ENCODE measurements at regions not wholly inside any gene's neighbourhood (a gene's known extent, or its start where the extent isn't known, plus 50 kb on each side); places are given as distances from the start of the nearest gene placed in this dataset.
"Not testable (repeated sequence)": the region's sequence is repeated elsewhere in the genome, so short reads cannot be mapped to it uniquely, and the experiment has no call there.

DNA sequence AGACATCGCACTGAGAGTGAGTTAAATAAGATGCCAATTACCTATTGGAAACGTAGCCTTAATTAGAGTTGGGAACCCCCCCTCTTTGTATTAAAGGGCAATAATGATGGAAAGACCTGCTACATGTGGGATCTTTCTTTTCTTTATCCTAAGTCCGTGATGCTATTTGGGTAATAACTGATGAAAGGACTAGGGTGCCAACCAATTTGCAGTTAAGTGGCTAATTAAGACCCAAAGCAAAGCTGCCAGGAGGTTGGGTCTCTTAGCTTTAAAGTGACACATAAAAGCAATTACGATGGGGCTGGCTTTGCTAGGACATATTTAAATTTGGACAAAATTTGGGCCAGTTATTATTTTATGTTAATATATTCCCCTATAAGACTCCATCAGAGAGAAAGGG lies 728.8 kb downstream of the NR2F1-AS1 start:
- no peak for DNase-seq

DNA sequence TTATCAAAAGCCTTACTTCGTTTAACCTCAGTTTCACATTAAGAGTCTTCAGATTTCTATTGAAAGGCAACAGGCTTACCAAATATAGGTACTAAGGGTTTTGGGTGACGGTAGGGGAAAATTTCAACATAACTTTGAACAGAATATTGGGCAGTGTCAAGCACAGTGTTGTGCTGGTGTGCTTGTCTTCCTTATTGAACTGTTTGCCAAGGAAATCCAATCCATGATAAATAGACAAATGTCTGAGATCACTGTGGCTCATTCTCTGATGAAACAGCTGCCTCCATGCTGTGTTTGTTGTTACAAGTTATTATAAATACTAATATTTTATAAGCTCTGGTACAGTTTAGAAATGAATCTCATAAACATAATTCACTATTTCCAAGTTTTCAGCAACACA lies 730.1 kb downstream of the NR2F1-AS1 start:
- DNase-seq: no peak

DNA sequence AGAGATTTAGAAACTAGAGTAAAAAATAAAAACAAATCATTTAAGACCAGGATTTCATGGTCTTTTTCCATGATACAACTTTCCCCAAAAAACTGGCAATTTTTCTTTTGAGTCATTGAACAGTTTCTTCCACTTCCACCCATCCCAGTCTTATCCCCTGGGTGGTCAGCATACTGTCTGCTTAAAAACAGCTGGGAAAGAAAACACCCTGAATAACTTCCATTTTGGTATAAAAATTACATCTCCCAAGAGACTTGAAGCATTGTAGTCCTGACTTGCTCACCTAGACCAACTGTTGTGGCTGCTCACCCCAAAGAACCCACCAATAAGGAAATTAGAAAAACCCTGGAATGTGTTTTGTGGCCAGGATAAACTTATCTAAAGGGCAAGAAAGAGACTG lies 731.3 kb downstream of the NR2F1-AS1 start:
- DNase-seq: no peak

DNA sequence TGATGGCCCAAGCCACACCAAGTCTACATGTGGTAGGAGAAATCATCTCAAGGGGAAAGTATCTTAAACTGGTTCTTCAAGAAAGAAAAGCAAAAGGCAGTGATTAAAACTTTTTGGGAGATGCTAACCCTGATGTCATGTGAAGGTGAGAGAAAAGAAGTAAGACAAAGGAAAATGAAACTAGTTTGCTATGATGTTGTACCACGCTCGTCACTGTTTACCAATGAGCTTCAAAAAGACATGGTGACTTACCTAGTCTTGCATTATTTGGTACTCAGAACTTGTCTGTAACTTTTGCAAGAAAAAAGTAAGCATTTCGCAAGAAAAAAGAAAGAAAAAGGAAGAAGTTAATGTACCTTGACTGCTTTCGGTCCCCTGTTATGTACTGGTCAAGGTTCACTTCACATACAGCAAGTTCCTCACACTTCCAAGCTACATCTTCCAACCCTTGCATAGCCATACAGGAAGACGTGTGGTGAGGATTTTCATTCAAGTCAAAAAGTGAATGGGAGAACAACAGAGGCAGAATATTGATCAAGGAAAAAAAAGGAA lies 739.3 kb downstream of the NR2F1-AS1 start:
- DNase-seq: no peak

DNA sequence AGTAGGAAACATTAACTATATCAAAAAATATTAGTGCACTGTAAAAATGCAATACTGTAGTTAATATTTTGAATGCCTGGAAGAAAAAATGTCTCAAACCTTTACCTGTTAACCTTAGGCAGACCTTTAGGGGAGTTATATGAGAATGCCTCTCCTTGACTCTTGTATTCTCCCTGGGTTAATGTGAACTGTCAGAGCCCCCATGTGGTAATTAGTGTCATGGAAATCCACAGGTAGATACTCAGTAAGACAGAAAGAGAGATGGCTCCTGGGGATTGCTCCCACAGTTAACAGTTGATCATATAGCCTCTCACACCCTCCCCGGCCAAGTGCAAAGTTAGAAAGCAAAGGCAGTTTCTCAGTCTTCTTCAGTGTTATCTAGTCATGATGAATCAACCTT lies 742.8 kb downstream of the NR2F1-AS1 start:
- no peak for DNase-seq

DNA sequence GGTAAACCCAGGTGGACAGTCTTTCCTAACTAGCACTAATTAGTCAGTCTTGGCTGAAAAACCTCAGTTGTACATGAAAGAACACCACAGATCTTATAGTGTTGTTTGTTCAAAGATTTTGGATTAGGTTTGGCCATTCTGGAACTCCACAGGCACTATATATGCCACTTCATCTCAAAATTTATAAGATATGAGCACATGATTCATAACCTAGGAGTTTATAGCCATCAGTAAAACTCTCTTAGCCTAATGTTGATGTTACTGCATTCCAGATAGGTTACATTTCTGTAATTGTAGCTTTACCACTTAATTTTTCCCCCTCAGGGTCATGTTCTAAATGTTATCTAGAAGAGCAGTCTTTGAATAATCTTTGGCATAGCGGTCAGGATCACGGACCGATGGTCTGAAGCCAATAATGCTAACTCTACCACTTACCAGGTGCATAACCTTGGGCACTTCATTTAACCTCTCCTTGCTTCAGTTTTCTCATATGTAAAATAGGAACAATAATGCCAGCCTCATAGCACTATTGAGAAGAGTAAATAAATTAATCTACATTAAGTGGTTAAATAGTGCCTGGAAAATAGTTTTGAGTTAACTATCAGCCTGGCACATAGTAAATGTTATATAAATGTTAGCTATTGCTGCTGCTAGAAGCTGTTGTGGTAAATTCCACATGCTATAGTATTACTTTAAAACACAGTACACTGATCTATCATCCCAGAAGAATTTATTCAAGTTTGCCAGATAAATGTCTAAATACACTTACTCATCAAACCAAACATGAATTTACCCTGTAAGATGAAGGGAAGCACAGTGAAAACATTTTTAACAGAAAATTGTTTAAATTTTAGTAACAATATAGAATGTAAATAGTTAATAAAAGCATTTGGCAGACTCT lies 743.9 kb downstream of the NR2F1-AS1 start:
- DNase-seq: no peak

DNA sequence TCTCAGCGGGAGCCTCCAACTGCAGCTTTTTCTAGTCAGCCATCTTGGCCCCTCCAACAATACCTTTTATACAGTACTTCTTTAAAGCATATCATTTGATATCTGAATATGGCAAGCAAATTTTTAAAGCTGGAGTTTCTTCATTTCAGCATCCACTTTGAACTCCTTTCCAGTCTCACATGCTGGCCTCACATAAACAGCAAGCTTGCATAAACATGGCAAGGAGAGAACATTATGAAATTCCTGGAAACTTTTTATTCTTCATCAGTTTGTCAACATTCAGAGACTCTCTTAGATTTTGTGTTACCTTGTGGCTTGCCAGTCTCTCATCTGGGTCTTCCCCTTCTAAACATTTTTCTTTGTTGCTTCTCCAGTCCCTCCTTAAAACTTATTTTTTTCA lies 745.3 kb downstream of the NR2F1-AS1 start:
- DNase-seq: no peak

DNA sequence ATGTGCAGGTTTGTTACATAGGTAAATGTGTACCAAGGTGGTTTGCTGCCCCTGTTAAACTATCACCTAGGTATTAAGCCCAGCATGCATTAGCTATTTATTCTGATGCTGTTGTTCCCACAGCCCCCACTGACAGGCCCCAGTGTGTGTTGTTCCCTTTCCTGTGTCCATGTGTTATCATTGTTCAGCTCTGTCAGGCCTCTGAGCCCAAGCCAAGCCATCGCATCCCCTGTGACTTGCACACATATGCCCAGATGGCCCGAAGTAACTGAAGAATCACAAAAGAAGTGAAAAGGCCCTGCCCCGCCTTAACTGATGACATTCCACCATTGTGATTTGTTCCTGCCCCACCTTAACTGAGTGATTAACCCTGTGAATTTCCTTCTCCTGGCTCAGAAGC lies 757.5 kb downstream of the NR2F1-AS1 start:
- not testable (repeated sequence) for DNase-seq

DNA sequence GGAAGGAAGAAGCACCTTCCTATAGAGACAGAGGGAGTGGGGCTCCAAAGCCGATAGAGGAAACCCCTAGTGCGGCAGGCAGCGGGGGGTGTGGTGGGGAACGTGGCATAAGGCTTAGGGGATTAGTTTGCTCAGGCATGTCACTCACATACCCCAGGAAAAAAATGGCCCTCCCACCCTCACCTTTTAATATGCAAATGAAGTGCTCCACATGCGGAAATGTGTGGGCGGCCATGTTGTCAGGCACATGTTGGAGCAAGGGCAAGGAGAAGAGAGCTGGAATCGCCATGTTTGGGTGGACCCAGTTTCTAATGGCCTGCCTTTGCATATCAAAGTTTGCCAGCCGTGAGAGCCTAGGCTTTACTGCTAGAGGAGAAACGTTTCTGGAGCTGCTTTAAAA lies 758.8 kb downstream of the NR2F1-AS1 start:
- DNase-seq: no peak

DNA sequence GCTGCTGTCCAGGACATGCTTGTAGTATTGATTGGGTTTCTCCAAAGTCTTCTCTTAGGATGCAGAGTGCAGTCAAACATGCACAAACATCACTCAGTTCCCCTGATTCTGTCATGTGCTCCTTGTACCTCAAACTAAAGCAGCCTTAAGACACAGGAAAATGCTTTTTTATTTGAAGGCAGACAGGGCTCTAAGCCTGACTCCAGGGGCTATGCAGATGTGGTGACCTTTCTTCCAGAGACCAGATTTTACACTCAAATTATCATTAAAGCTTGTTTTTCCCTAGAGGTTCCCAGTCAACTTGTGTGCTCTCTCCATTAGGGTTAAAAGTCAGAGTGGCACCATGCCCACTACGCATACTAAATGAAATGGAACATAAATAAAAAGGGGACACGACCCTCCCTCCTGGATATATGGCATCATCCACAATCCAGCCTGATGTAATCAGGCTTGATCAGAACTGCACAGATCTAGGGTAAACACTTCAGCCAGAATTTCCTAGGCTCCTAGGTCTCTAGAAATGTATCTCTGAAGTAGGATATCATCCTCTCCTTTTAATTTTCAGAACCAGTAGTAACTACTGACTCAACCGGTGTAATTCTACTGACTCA lies 771.1 kb downstream of the NR2F1-AS1 start:
- DNase-seq: no peak

DNA sequence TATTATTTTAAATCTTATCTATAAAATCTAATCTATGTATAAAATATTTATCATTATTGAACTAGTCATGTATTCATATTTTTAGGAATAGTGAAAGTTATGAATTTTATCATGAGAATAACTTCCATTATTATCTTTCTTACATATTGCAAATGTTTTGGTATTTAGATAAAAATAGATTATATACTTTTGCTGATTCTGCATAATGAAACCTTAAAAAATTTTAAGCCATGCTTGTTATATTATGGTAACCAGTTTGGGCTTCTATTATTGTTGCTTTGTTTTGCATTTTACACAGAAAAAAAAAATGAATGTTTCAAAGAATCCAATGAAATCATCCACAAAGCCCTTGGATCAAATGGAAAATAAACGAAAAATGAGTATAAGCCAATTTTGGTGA lies 772.5 kb downstream of the NR2F1-AS1 start:
- no peak for DNase-seq

DNA sequence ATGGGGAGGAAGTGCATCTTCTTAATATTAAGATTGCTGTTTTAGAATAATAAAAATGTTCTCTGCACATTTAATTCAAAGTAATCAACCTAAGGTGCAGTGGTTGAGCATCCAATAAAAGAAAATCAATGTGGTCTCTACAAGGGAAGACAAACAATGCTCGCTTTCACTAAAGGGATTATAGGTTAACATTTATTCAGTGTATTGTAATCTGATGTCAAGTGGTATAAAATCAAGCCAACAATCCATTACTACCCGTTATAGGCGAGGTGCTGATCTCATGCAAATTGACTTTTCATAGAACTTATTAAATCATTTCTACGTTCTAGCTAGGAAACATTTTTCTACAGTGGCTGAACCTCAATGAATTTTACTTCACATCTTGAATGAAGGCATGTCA lies 773.9 kb downstream of the NR2F1-AS1 start:
- DNase-seq: no peak

DNA sequence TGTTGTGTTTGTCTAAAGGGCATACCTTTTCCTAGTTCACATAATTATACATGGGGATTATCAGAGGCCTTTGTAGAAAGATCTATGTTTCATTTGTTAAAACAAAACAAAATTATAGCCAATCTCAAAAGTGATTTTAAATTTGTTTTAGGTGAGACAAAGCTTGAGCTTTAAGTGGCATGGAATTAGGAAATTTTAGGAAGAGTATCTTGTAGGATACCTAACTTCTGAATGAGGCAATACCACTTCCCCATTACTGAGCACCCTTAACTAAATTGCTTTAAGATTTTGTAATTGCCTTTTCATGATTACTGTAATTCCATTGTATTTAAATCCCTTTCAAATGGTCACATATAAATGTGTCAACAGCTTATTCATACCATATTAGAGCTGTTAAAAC lies 775.6 kb downstream of the NR2F1-AS1 start:
- no peak for DNase-seq

DNA sequence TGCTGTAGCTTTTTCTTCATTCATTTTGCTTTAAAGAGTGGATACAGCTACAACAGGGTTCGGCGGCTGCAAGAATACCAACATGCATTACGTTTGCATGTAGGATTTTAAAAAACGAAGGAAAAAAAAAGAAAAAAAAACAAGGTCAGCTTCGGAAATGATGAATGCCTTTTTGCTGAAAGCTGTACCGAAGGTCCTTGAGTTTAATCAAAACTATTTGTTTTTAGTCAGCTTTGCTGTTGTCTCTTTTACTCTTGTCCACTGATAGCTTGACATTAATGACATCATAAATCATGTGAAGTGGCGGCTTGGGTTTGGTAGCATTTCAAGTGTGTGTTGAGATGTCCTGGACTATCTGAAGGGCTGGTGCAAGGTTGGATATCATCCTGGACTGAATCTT lies 779.1 kb downstream of the NR2F1-AS1 start:
- no peak for DNase-seq

DNA sequence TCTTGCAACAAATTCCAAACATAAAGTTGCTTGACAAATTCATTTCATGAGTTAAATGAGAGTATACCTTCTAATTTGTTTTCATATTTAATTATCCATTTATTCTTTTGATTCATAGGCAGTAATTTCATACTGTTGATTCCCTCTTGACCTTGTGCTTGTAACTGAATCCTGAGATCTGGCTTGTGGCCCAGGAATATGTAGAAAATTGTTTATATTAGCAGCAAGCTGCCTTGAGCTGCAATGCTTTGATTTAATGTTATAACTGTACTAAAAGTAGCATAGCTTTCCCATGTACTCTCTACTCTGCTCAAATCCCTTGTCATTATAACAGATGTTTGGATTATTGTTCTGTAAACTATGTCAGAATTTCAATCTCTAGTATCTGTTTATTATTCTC lies 780.7 kb downstream of the NR2F1-AS1 start:
- peak; percentile 43 for DNase-seq

DNA sequence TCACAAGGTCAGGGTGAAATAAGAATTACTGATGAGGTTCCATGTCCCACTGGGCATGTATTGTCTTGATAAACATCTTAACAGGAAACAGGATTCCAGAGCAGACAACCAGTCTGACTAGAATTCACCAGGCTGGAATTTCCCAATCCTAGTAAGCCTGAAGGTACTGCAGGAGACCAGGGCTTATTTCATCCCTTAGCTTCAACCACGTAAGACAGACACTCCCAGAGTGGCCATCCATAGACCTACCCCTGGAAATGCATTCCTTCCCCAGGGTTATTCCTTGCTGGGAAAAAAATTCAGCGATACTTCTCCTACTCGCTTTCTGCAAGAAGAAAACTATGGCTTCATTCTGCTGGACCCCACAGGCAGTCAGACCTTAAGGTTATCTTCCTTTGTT lies 785.4 kb downstream of the NR2F1-AS1 start:
- no peak for DNase-seq

DNA sequence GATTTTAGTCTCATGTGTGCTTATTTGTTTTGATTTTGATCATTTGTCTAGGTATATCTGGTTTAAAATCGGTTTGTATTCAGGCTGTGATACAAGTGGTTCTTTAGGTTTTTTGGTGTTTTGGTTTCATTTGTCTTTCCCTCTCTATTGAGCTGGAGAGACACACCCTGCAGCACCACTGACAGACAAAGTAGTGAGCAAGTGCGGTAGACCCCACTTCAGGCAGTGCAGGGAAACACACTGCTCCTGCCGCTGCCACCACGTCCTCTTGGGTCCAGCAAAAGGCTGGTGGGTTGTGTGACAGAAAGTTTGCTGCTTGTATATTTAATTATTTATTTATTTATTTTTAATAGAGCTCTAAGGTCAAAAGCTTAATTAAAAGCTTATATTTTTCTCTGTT lies 801.0 kb downstream of the NR2F1-AS1 start:
- DNase-seq: no peak

DNA sequence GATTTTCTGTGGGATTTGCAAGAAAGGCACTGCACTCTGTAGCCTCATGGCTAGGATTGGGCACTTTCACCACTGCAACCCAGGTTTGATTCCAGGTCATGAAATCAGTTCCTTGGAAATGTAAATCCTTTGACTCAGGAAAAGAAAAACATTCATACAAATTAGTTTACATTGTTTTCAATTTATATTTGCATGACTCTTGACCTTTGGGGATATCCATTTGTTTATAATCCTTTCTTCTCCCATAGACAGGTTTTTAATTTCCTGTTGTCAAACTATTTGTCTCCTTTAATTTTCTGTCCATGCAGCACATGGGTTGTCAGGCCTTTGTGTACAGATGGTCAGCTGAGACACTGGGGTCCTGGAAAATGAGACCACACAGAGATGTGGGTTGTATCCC lies 801.5 kb downstream of the NR2F1-AS1 start:
- no peak for DNase-seq

DNA sequence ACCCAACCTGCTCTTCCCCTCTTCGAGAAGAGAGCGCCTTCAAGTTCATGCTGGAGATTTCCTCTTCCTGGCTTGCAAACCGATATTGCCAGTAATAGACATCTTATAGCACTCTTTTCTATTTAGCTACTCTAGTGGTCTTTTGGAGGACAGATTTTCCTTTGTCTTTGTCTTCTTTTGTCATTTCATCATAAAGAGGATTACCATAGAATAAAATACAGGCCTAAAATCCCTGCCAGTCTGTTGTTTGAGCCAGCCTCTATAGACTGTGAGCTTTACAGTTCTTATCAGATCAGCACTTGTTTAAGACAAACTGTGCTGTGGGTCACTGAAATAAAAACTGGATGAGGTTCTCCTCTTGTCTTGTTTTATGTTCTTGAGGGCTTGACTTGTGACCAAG lies 802.8 kb downstream of the NR2F1-AS1 start:
- DNase-seq: no peak

DNA sequence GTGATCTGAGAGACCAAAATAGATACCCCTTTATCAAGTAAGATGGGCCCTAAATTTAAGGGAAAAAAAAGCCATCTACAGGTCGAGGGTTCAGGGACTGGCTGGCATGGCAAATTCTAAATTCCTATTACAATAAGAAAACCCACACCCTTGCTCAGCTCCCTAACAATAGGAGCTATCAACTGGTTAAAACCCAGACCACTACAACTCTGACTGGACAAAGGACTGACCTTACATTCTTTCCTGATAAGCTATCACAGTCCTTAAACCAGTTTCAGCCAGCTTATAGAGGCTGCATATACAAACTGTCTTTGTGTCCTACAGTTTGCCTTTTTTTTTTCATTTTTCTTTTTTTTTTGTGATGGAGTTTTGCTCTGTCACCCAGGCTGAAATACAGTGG lies 803.6 kb downstream of the NR2F1-AS1 start:
- no peak for DNase-seq

DNA sequence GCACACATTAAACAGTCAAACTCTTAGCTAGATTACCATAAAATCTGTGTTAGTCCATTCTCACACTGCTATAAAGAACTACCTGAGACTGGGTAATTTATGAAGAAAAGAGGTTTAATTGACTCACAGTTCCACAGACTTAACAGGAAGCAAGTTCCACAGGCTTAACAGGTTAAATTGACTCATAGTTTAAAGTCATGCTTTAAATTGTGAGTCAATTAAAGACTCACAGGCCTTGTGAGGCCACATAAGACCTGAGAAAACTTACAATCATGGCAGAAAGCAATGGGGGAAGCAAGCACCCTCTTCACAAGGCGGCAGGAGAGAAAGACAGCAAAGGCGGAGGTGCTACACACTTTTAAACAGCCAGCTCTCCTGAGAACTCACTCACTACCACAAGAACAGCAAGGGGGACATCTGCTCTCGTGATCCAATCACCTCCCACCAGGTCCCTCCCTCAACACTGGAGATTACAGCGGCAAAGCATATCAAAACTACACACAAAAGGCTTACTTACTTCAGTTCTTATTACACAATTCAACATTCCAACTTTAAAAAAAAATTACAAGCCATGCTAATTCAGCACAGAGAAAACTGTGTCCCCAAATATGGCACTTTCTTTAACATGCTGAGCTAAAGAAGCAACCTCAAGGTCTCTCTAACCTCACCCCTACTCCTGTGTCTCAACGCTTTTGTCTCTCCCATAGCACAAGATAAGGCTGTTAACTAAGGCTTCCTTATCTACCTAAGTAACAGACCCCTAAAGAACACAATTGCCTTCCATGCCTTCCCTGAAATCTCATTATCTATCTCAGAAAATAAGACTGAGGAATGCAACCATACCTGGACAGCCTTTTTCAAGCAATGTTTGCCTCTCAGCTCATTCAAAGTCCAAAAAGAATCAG lies 805.1 kb downstream of the NR2F1-AS1 start:
- DNase-seq: no peak

DNA sequence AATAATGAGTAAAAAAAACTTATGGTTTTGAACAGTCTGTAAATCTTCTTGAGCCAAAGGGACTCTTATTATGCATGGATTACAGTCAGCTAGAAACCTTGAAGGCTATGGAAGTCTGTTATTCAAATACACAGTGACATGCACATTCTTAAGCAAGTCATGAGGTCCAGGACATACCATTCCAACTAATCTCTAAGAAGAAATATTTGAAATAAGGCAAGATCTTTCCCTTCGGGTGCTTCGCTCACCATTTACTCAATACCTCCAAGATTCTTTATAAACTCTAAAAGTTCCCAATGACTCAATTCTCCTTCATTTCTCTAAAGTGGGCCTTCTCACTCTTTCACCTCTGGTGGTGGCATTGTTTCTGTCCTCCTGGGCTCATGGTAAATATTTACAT lies 811.0 kb downstream of the NR2F1-AS1 start:
- no peak for DNase-seq

DNA sequence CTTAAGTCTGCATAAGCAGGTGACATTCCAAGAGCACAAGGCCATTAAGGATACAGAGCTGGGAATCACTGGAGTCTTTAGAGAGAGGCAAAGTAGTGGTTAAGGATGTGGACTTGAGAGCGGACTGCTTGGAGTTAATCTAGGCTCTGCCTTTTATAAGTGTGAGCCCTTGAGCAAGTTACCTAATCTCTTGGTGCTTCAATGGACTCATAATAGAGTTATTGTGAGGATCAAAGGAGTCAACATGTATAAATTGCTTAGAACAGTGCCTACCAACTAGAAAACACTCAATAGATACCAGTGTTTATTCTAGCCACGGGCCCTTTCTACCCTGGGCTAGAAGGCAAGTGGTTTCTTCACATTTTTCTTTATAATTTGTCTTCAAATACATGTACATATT lies 819.4 kb downstream of the NR2F1-AS1 start:
- DNase-seq: no peak

Data from right hindlimb (tissue), 1 donor.